CD4-positive, alpha-beta T cell treated with Interleukin-4 for 1 hour (primary cell): ENCODE measurements at regions not wholly inside any gene's neighbourhood (a gene's known extent, or its start where the extent isn't known, plus 50 kb on each side); places are given as distances from the start of the nearest gene placed in this dataset.
"Not testable (repeated sequence)": the region's sequence is repeated elsewhere in the genome, so short reads cannot be mapped to it uniquely, and the experiment has no call there.

Experiments
- DNase-seq, 2 donors: peaks; one replicate each; pipeline ENCODE4 v3.0.0-alpha.2; 2020 to 2022

GRCh38 chr10:35958609-35959008, 316.5 kb upstream of the FZD8 start:
- DNase-seq, result not testable (repeated sequence)

DNA sequence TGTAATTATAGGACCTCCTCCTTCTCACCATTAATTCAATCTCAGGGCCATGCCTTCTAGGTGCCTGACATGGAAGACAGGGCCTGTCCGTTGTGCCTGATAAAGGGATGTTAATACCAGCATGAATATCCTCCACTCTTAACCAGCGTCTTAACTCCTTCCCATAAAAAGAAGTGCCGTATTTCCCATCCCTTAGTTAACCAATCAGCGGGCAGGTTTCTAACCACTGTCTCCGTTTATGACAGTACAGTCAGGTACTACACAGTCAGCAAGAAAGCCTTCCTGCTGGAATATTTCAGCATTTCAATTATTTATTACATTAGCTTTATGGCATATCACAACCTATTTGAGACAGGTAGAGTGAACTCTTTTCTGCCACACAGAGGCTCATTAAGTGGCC, 308.6 kb upstream of the FZD8 start:
- no peak for DNase-seq

DNA sequence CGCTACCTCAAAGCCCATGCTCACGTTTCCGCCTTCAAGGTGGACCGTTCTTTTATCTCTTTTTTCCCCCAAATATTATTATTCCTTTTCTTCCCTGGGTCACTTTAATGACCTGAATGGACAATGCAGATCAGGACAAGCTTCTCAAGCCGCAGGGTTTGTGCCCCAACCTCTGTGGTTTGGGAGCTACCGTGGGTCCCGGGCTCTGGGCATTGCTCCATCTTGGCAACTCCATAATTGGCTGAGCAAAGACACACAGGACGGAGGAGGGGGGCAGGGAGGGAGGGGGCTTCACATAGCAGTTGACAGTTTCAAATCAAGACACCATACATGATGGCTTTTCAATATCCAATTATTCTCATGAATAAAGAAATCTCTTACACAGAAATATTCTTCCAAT, 308.1 kb upstream of the FZD8 start:
- DNase-seq, result no peak

GRCh38 chr10:35949811-35950211, 307.7 kb upstream of the FZD8 start:
- no peak for DNase-seq

DNA sequence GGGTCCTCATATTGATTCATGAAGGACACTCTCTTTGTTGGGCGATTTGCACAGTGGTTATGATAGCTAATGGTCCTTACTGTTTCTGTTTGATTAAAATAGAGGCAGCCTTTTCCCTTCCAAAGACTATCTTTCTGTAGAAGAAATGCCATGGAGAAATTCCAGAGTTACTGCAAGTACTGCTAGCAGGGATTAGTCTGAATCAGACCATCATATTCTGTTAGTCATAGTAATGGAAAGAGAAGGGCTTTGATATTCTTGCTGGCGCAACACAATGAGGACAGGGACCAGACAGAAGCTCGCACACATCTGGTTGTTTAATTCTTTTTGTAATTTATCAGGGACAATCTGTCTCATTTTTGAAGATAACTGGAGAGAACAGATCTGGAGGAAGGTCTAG, 304.5 kb upstream of the FZD8 start:
- no peak for DNase-seq

DNA sequence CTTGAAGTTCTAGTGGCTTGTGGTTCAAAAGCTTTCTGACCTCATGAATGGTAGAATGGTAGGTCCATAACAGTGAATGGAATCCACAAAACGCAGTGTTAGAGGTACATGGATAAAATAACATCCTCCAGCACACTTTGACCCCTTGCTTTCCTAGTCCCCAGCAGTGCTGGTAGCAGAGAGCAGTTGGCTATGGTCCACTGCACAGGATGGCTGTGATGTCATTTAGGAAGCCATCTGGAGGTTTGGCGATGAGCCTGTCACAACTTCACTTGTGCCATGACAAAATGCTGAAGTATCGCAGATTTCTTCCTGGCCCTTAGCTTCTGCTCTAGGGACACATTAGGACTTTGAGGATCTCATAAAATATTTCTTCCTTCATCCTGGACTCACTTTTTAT, 300.0 kb upstream of the FZD8 start:
- no peak for DNase-seq

- no peak for DNase-seq
Measured at GRCh38 chr10:35940141-35941041, 298.3 kb upstream of the FZD8 start.

DNA sequence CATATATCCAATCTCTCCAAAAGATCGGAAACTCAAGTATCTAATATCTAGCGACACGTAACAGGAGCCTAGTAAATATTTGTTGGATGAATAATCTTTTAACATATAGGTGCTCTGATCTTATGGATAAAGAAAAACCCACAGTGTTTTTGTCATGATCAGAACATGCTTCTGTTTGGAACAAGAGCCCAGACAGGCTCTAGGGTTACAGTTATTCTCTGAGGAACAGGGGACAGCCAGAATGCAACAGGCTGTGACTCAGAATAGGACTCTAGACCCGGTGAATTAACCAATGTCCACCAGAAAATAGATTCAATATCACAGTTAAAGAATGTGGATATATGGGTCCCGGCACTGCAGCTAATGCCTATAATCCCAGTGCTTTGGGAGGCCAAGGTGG, 296.1 kb upstream of the FZD8 start:
- no peak for DNase-seq

GRCh38 chr10:35937546-35937945, 295.4 kb upstream of the FZD8 start:
- DNase-seq, result no peak

GRCh38 chr10:35934642-35934995, 292.5 kb upstream of the FZD8 start:
- no peak for DNase-seq

DNA sequence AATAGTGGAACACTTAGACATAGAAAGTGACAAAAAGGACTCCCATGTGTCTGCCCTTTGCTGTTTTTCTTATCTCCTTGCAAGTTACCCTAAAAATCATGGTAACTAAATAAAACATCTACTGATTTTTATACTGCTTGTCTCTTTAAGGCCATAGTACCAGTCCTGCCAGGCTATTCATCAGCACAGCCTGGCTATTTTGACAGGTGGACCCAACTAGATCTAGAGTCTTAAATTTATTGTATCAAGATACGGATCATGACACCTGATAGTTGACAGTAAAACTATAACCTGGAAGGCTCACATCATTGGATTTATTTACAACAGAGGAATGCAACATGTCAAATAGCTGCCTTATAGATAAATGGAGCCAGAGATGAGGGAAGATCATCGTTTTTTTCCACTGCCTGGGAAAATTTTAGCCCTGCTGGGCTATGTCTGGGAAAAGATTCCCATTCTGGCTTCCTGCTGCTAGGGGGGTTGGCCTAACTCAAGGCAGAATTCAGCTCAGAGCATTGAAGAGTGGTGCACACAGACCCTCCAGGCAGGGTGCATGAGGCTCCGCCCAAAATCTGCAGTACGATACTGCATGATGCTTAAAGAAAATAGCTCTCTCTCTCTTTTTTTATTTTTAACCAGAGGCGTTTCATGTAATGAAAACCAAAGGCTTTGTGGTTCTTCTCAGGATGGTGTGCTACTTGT, 292.0 kb upstream of the FZD8 start:
- no peak for DNase-seq

- DNase-seq, result no peak
Measured at GRCh38 chr10:35933491-35933890, 291.4 kb upstream of the FZD8 start.

DNA sequence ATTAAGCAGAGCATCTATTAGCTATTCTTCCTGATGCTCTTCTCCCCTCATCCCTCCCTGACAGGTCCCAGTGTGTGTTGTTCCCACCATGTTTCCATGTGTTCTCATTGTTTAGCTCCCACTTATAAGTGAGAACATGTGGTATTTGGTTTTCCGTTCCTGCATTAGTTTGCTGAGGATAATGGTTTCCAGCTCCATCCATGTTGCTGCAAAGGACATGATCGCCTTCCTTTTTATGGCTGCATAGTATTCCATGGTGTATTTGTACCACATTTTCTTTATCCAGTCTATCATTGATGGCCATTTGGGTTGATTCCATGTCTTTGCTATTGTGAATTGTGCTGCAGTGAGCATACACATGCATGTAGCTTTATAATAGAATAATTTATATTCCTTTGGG, 287.9 kb upstream of the FZD8 start:
- not testable (repeated sequence) for DNase-seq

- no peak for DNase-seq
Measured at GRCh38 chr10:35928748-35929147, 286.7 kb upstream of the FZD8 start.

- no peak for DNase-seq
Measured at GRCh38 chr10:35927990-35928488, 285.9 kb upstream of the FZD8 start.

GRCh38 chr10:35927341-35927740, 285.2 kb upstream of the FZD8 start:
- DNase-seq, result no peak

DNA sequence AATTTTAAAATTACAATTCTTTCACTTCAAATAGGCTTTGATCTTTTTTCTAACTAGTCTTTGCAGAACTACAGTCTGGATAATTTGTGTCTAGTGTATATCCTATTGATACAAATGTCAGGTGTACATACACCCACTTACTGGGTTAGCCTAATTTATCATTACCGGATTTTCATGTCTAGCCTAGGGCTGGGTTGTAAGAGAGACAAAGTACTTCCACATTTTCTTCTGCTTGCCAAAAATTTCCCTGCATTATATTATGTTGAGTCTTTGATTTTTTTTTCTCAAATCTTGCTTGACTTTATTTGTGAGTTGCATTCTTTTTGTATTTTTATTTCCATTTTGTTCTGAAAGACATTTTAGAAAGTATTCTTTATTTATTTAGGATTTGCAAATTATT, 284.8 kb upstream of the FZD8 start:
- DNase-seq, result no peak

DNA sequence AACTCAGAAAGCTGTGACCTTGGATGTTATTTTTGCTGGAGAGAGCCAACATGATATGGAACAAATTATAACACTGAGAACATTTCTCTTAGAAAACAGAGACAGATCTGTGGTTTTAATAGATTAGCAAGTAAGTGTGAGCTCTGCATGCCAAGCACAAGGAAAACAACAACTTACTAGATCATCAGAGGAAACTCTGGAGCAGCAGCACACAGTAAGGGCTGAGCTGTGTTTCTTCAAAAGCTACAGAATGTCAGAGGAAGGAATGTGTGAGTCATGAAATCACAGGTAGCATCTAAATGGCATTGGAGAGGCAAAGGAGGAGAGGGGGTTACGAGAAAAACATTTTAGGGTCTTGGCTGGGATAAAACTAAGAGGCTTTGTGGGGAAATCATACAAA, 283.4 kb upstream of the FZD8 start:
- no peak for DNase-seq

GRCh38 chr10:35924759-35925158, 282.7 kb upstream of the FZD8 start:
- DNase-seq, result no peak

GRCh38 chr10:35922876-35923600, 280.9 kb upstream of the FZD8 start:
- no peak for DNase-seq

GRCh38 chr10:35921866-35922350, 279.8 kb upstream of the FZD8 start:
- DNase-seq, result no peak

DNA sequence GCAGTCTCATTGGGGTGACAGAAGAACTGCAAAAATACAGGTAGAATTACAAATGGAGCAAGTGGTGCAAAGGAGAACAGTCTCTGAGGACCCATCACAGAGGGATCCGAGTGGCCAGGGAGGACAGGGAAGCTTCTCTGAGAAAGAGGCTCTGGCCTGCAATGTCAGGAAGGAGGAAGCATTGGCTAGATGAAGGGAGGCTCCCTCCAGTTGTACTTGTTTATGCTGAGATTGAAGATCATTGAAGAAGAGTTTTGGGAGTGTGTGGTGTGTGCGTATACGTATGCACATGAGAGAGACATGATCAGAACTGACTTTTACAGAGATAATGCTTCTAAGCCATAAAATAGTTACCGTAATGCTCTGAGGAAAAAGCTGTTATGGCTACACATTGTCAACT, 274.7 kb upstream of the FZD8 start:
- no peak for DNase-seq

DNA sequence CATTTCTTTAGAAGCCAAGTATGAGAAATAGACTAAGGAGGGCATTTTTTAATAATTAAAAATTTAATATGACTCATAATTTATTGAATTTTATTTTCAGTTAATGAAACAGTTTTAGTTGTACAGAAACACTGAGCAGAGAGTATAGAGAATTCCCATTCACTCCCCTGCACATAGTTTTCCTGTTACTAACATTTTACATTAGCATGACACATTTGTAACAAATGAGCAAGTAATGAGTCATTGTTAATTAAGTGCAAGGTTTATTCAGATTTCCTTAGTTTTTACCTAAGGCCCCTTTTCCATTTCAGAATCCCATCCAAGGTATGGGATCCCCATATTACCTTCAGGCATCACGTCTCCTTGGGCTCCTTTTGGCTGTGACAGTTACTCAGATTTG, 271.5 kb upstream of the FZD8 start:
- DNase-seq, result no peak
